DND-41 (cell line): ENCODE measurements at regions not wholly inside any gene's neighbourhood (a gene's known extent, or its start where the extent isn't known, plus 50 kb on each side); places are given as distances from the start of the nearest gene placed in this dataset.

Source experiments
- ATAC-seq: fragments of 200-7000 bp; cut with Tn5 transposase; 3 replicates; pipeline ENCODE4 v1.9.1; 2021; ENCODE audit warnings: low read depth; ENCODE audit not compliant: insufficient read depth
- DNase-seq: peaks from one replicate; pipeline ENCODE4 v3.0.0-alpha.2; 2020
- H2AFZ ChIP-seq: 2 replicates; pipeline ENCODE4 v1.6.0; 2012; ENCODE audit warnings: low read depth, low read length
- H3K27ac ChIP-seq: 2 replicates; pipeline ENCODE4 v1.5.1; 2012; ENCODE audit warnings: low read length, inconsistent platforms
- H3K27me3 ChIP-seq: fragments of 200-600 bp; sonication (generic); 2 replicates; pipeline ENCODE4 v1.6.0; 2012; ENCODE audit warnings: low read length, mild to moderate bottlenecking, inconsistent platforms; ENCODE audit not compliant: insufficient read depth, poor library complexity
- H3K36me3 ChIP-seq: 2 replicates; pipeline ENCODE4 v1.5.1; 2012; ENCODE audit warnings: low read length, inconsistent platforms; ENCODE audit not compliant: insufficient read depth
- H3K4me1 ChIP-seq: 2 replicates; pipeline ENCODE4 v1.5.1; 2012; ENCODE audit warnings: mild to moderate bottlenecking, low read length; ENCODE audit not compliant: insufficient read depth
- H3K4me2 ChIP-seq: 2 replicates; pipeline ENCODE4 v1.6.0; 2012; ENCODE audit warnings: mild to moderate bottlenecking, moderate library complexity, low read length, inconsistent platforms; ENCODE audit not compliant: insufficient read depth
- H3K4me3 ChIP-seq, 2 experiments: fragments of 200-600 bp in 1 of 2; shearing (Covaris generic) in 1 of 2; 2 replicates each; pipeline ENCODE4 v1.5.1; 2012 to 2016; ENCODE audit warnings: inconsistent platforms in 2 of 2, low read length in 2 of 2, mild to moderate bottlenecking in 2 of 2, low read depth in 1 of 2, moderate library complexity in 1 of 2
- H3K79me2 ChIP-seq: 2 replicates; pipeline ENCODE4 v1.6.0; 2012; ENCODE audit warnings: low read length, inconsistent platforms; ENCODE audit not compliant: insufficient read depth
- H3K9ac ChIP-seq: 2 replicates; pipeline ENCODE4 v1.6.0; 2012; ENCODE audit warnings: low read depth, mild to moderate bottlenecking, inconsistent platforms, low read length, moderate library complexity
- H3K9me3 ChIP-seq: 2 replicates; pipeline ENCODE4 v1.5.1; 2012; ENCODE audit warnings: low read length, moderate library complexity, mild to moderate bottlenecking, inconsistent platforms; ENCODE audit not compliant: insufficient read depth, severe bottlenecking
- H4K20me1 ChIP-seq: 2 replicates; pipeline ENCODE4 v1.6.0; 2012; ENCODE audit warnings: low read length; ENCODE audit not compliant: insufficient read depth
- CTCF ChIP-seq: IDR thresholded peaks from 2 replicates; pipeline ENCODE4 v1.5.1; 2012; ENCODE audit warnings: borderline replicate concordance, low read length, moderate library complexity, mild to moderate bottlenecking; ENCODE audit not compliant: poor library complexity, severe bottlenecking; ENCODE audit errors: extremely low read depth
- EZH2 ChIP-seq: IDR thresholded peaks from 3 replicates; pipeline ENCODE4 v1.6.1; 2012; ENCODE audit warnings: borderline replicate concordance, low read depth, mild to moderate bottlenecking, moderate library complexity, low read length, inconsistent platforms; ENCODE audit not compliant: severe bottlenecking

DNA sequence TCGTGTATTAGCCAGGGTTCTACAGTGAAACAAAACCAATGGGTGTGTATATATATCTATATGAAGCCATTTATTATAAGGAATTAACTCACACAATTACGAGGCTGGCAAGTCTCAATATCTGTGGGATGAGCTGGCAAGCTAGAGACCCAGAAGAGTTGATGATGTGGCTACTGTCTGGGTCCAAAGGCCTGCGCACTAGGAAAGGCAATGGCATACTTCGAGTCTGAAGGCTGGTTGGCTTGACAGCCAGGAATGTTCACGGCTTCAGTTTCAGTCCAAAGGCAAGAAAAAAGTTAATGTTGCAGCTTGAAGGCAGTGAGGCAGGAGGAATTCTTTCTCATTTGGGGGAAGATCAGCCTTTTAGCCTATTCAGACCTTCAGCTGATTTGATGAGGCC is 893.3 kb upstream of the LRFN5 start:
- Histone ChIP-seq H3K27ac (no peak overlapping the region), H3K9ac (no peak overlapping the region), H4K20me1 (no peaks in the 10 kb centered on the region), H3K79me2 (no peaks in the 10 kb centered on the region), H3K9me3 (no peaks in the 10 kb centered on the region), H3K4me3 (no peak overlapping the region), H2AFZ (no peak overlapping the region), H3K27me3 (no peaks in the 10 kb centered on the region), H3K4me1 (no peaks in the 10 kb centered on the region), H3K4me2 (no peak overlapping the region), H3K36me3 (no peaks in the 10 kb centered on the region)
- DNase-seq (no peak), ATAC-seq (no peak)
- TF ChIP-seq EZH2 = no peak

GRCh38 chr14:40697231-40697630 is 909.4 kb upstream of the LRFN5 start:
- Histone ChIP-seq H3K27me3 (no peaks in the 10 kb centered on the region), H3K79me2 (no peaks in the 10 kb centered on the region), H2AFZ (no peak overlapping the region), H3K27ac (no peak overlapping the region), H3K4me1 (no peaks in the 10 kb centered on the region), H3K9me3 (peaks cover 6% of the 10 kb centered on the region), H3K4me3 (no peak overlapping the region), H3K4me2 (no peak overlapping the region), H3K36me3 (no peaks in the 10 kb centered on the region), H4K20me1 (no peaks in the 10 kb centered on the region), H3K9ac (no peak overlapping the region)
- ATAC-seq (no peak), DNase-seq (no peak)
- TF ChIP-seq CTCF = no peak

DNA sequence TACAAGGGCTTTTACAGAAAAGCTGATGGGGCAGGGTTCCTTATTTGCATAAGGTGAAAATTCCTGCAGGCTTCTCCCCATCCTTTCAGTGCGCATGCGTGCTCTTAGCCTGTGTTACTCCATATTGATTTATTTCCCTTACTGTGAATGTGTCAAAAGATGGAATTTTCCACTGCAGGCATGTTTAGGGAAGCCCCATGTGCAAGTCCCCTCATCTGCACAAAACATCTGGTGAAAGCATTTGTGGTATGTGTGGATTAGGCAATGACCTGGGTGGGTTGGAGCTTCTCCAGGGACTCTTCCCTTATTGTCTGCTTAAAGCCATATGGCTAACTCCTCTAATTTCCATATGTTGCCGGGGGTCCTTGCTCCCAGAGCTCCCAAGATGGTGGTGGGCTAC is 912.7 kb upstream of the LRFN5 start:
- H2AFZ ChIP-seq = no peak overlapping the region
- H3K27ac ChIP-seq = no peak overlapping the region
- no peak overlapping the region for H3K9ac ChIP-seq
- no peaks in the 10 kb centered on the region for H4K20me1 ChIP-seq
- DNase-seq (no peak), ATAC-seq (no peak)
- TF ChIP-seq EZH2 = no peak
- no peak for TF ChIP-seq CTCF
- H3K4me2 ChIP-seq = no peak overlapping the region
- H3K27me3 ChIP-seq = no peaks in the 10 kb centered on the region
- no peaks in the 10 kb centered on the region for H3K79me2 ChIP-seq
- H3K9me3 ChIP-seq = peaks cover 6% of the 10 kb centered on the region
- no peaks in the 10 kb centered on the region for H3K36me3 ChIP-seq
- H3K4me1 ChIP-seq = no peaks in the 10 kb centered on the region
- no peak overlapping the region for H3K4me3 ChIP-seq

GRCh38 chr14:40691066-40691465 is 915.6 kb upstream of the LRFN5 start:
- H2AFZ ChIP-seq = no peak overlapping the region
- no peaks in the 10 kb centered on the region for H3K36me3 ChIP-seq
- H3K27ac ChIP-seq = no peak overlapping the region
- H3K9ac ChIP-seq = no peak overlapping the region
- no peak for DNase-seq
- peaks cover 6% of the 10 kb centered on the region for H3K9me3 ChIP-seq
- no peaks in the 10 kb centered on the region for H4K20me1 ChIP-seq
- no peak overlapping the region for H3K4me2 ChIP-seq
- no peak for TF ChIP-seq CTCF
- no peak for TF ChIP-seq EZH2
- H3K27me3 ChIP-seq = no peaks in the 10 kb centered on the region
- ATAC-seq = no peak
- H3K4me1 ChIP-seq = no peaks in the 10 kb centered on the region
- no peak overlapping the region for H3K4me3 ChIP-seq
- no peaks in the 10 kb centered on the region for H3K79me2 ChIP-seq
